ENCODE measurements at regions not wholly inside any gene's neighbourhood (a gene's known extent, or its start where the extent isn't known, plus 50 kb on each side); places are given as distances from the start of the nearest gene placed in this dataset.
"Not testable (repeated sequence)": the region's sequence is repeated elsewhere in the genome, so short reads cannot be mapped to it uniquely, and the experiment has no call there.

DNA sequence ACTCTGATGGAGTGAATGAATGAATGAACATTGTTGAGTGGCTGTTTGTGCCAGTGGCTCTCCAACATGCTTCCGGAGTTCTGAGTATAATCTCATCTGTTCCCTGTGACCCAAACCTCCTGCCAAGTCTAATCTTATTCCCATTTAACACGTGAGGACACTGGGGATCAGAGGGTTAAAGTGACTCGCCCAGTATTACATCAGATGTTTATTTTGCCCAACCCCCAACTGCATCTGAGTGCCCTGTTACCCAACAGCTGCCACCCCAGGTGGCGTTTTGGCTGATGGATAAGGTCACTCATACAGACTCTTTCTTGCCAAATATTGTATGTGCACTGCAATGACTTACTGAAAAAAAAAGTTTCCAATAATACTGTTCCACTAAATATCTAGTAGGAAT is 210.9 kb downstream of the EXOC5 start:
- TF ChIP-seq FOS (IDR thresholded peaks at IDR 0.05; ENCODE audit: borderline replicate concordance, insufficient read depth, low read length) (no peak), JUN (IDR thresholded peaks at IDR 0.05; ENCODE audit: borderline replicate concordance, insufficient read depth, insufficient read length, low read depth) (no peak)
- no peaks in the 10 kb centered on the region for H3K36me3 ChIP-seq (ENCODE audit: control insufficient read depth in 2 of 2, extremely low read depth in 1 of 2, insufficient read depth in 2 of 2, low read length in 2 of 2)
- H3K9me1 ChIP-seq (replicated peaks; ENCODE audit: control insufficient read depth, extremely low read depth, insufficient read depth, low read length), result no peaks in the 10 kb centered on the region
- ChIA-PET POLR2A (no interaction called here), CTCF (no interaction called here)
- H2AFZ ChIP-seq (ENCODE audit: low read depth, low read length), result no peak overlapping the region
- FAIRE-seq, result no peak
- H3K4me3 ChIP-seq (replicated peaks in 1 of 3; ENCODE audit: insufficient read depth in 1 of 3, low read depth in 1 of 3, low read length in 3 of 3), result no peak overlapping the region
- no peaks in the 10 kb centered on the region for H3K79me2 ChIP-seq (ENCODE audit: control insufficient read depth, insufficient read depth, low read length)
- H3K9ac ChIP-seq (replicated peaks; ENCODE audit: extremely low read depth, insufficient read depth, low read length), result no peak overlapping the region
- H3K4me1 ChIP-seq (ENCODE audit: control insufficient read depth, extremely low read depth, insufficient read depth, low read length), result no peaks in the 10 kb centered on the region
- DNase-seq (ENCODE audit: low read depth, low spot score), result no peak
- H3K27me3 ChIP-seq (ENCODE audit: control insufficient read depth in 2 of 2, insufficient read depth in 2 of 2, low read length in 2 of 2), result no peaks in the 10 kb centered on the region
- intact Hi-C loops (cut with micrococcal nuclease), result no loop called here
- no TSS peak for BruUV-seq (replicated peaks)
- H3K4me2 ChIP-seq (ENCODE audit: insufficient read depth, low read length), result no peak overlapping the region
- H4K20me1 ChIP-seq (replicated peaks; ENCODE audit: control insufficient read depth, extremely low read depth, insufficient read depth, low read length), result no peaks in the 10 kb centered on the region
- dilution Hi-C loops (cut with MboI; ENCODE audit: extremely low pct_ligation_motif_present, low sequenced_read_pairs), result no loop called here
- H3K9me3 ChIP-seq (replicated peaks; ENCODE audit: control insufficient read depth, insufficient read depth, low read length), result no peaks in the 10 kb centered on the region
- H3K27ac ChIP-seq (ENCODE audit: insufficient read depth, low read depth, low read length), result no peak overlapping the region

DNA sequence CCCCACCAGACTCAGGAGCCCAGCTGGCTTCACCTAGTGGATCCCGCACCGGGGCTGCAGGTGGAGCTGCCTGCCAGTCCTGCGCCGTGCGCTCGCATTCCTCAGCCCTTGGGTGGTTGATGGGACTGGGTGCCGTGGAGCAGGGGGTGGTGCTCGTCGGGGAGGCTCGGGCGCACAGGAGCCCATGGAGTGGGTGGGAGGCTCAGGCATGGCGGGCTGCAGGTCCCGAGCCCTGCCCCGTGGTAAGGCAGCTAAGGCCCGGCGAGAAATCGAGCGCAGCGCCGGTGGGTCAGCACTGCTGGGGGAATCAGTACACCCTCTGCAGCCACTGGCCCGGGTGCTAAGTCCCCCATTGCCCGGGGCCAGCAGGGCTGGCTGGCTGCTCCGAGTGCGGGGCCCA is 212.2 kb downstream of the EXOC5 start:
- H3K4me3 ChIP-seq (replicated peaks in 1 of 3; ENCODE audit: insufficient read depth in 1 of 3, low read depth in 1 of 3, low read length in 3 of 3); H3K79me2 ChIP-seq (ENCODE audit: control insufficient read depth, insufficient read depth, low read length); POLR2A ChIA-PET; CTCF ChIA-PET; intact Hi-C loops (cut with micrococcal nuclease); H3K27me3 ChIP-seq (ENCODE audit: control insufficient read depth in 2 of 2, insufficient read depth in 2 of 2, low read length in 2 of 2); H3K9me3 ChIP-seq (replicated peaks; ENCODE audit: control insufficient read depth, insufficient read depth, low read length); dilution Hi-C loops (cut with MboI; ENCODE audit: extremely low pct_ligation_motif_present, low sequenced_read_pairs); H4K20me1 ChIP-seq (replicated peaks; ENCODE audit: control insufficient read depth, extremely low read depth, insufficient read depth, low read length); H3K4me2 ChIP-seq (ENCODE audit: insufficient read depth, low read length); BruUV-seq (replicated peaks); H3K27ac ChIP-seq (ENCODE audit: insufficient read depth, low read depth, low read length); H2AFZ ChIP-seq (ENCODE audit: low read depth, low read length); H3K9me1 ChIP-seq (replicated peaks; ENCODE audit: control insufficient read depth, extremely low read depth, insufficient read depth, low read length); H3K4me1 ChIP-seq (ENCODE audit: control insufficient read depth, extremely low read depth, insufficient read depth, low read length); H3K36me3 ChIP-seq (ENCODE audit: control insufficient read depth in 2 of 2, extremely low read depth in 1 of 2, insufficient read depth in 2 of 2, low read length in 2 of 2); FAIRE-seq; DNase-seq (ENCODE audit: low read depth, low spot score); H3K9ac ChIP-seq (replicated peaks; ENCODE audit: extremely low read depth, insufficient read depth, low read length): not testable (repeated sequence)
